HUES64 (cell line): ENCODE measurements at regions not wholly inside any gene's neighbourhood (a gene's known extent, or its start where the extent isn't known, plus 50 kb on each side); places are given as distances from the start of the nearest gene placed in this dataset.
"Not testable (repeated sequence)": the region's sequence is repeated elsewhere in the genome, so short reads cannot be mapped to it uniquely, and the experiment has no call there.

Experiments
- H3K27ac ChIP-seq: 2 replicates; pipeline ENCODE4 v1.7.0; 2013; ENCODE audit warnings: low read depth, low read length, inconsistent platforms
- H3K27me3 ChIP-seq: 2 replicates; pipeline ENCODE4 v1.6.1; 2013; ENCODE audit warnings: mild to moderate bottlenecking, low read length; ENCODE audit not compliant: insufficient read depth
- H3K36me3 ChIP-seq: 2 replicates; pipeline ENCODE4 v1.6.1; 2013; ENCODE audit warnings: mild to moderate bottlenecking, low read length; ENCODE audit not compliant: insufficient read depth
- H3K4me1 ChIP-seq: 2 replicates; pipeline ENCODE4 v1.6.1; 2013; ENCODE audit warnings: mild to moderate bottlenecking, low read length, moderate library complexity; ENCODE audit not compliant: insufficient read depth
- H3K4me3 ChIP-seq: 2 replicates; pipeline ENCODE4 v1.5.1; 2013; ENCODE audit warnings: mild to moderate bottlenecking, low read length, moderate library complexity
- H3K9ac ChIP-seq: 2 replicates; pipeline ENCODE4 v1.6.1; 2013; ENCODE audit warnings: mild to moderate bottlenecking, low read depth, low read length
- H3K9me3 ChIP-seq: 2 replicates; pipeline ENCODE4 v1.6.1; 2013; ENCODE audit warnings: low read depth, low read length; ENCODE audit not compliant: insufficient read depth
- WGBS: fragments of 150-250, 120-280 bp; methylation state at CpG from one replicate; pipeline ENCODE4 v1.1.7; 2013; ENCODE audit warnings: missing lambda C conversion rate; 5-methylcytosine and 5-hydroxymethylcytosine counted together

DNA sequence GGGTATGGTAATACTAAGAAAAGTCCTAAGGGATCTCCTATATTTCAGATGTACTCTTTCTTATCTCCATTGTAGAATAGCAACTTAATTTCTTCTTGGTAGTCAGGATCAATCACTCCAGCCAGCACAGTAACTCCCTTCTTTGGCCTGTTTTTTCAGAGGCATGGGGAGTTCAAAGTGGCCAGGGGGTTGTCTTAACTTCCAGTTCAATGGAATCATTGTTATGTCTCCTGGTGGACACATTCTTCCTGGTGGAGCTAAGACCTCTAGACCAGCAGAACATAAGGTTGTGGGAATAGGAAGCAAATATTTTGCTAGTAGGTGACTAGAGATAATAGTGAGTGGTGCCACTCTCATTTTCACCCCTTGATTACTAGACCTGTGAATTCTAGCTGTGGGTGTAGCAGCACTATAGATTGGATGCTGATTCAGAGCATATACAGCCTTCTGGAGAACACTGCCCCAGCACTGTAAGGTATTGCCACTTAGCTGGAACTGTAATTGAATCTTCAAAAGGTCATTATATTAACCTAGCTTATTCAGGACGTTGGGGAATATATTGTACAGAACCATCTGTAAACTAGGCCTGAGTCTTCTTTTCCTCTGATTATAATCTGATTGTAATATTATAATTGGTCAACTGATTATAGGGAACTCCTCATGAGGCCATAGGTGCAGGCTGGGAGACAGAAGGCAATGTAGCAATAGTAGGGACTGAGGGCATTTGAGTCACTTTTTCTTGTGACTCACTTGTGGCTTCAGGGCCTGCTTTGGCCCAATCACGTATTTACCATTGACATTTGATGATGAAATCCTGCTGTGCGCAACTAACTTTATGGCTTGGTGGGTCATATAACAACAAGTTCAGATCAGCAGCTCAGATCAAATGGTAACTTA is 60.2 kb upstream of the ATP2B1 start:
- Histone ChIP-seq H3K4me1 (no peaks in the 10 kb centered on the region), H3K9ac (no peak overlapping the region), H3K9me3 (no peaks in the 10 kb centered on the region), H3K36me3 (no peaks in the 10 kb centered on the region), H3K4me3 (no peak overlapping the region), H3K27me3 (no peaks in the 10 kb centered on the region), H3K27ac (no peak overlapping the region)
- WGBS = 95% methylated on average over 3 of the region's 3 CpGs

GRCh38 chr12:89765959-89766824 is 57.6 kb upstream of the ATP2B1 start:
- no peak overlapping the region for H3K9ac ChIP-seq
- no peaks in the 10 kb centered on the region for H3K9me3 ChIP-seq
- no peaks in the 10 kb centered on the region for H3K27me3 ChIP-seq
- no peaks in the 10 kb centered on the region for H3K36me3 ChIP-seq
- H3K4me3 ChIP-seq = no peak overlapping the region
- no peaks in the 10 kb centered on the region for H3K4me1 ChIP-seq
- WGBS = 94% methylated on average over 1 of the region's 3 CpGs
- H3K27ac ChIP-seq = no peak overlapping the region

DNA sequence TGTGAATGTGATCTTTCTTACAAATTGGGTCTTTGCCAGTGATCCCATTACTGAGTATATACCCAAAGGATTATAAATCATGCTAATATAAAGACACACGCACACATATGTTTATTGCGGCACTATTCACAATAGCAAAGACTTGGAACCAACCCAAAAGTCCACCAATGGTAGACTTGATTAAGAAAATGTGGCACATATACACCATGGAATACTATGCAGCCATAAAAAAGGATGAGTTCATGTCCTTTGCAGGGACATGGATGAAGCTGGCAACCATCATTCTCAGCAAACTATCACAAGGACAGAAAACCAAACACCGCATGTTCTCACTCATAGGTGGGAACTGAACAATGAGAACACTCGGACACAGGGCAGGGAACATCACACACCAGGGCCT is 55.5 kb upstream of the ATP2B1 start:
- H3K9me3 ChIP-seq, H3K9ac ChIP-seq, H3K27me3 ChIP-seq, H3K4me3 ChIP-seq, H3K36me3 ChIP-seq, H3K4me1 ChIP-seq, H3K27ac ChIP-seq: not testable (repeated sequence)
- WGBS = 89% methylated on average over 4 of the region's 4 CpGs

GRCh38 chr12:89762498-89763170 is 54.0 kb upstream of the ATP2B1 start:
- H3K4me3 ChIP-seq = no peak overlapping the region
- 100% methylated on average over 4 of the region's 4 CpGs for WGBS
- no peaks in the 10 kb centered on the region for H3K27me3 ChIP-seq
- no peaks in the 10 kb centered on the region for H3K4me1 ChIP-seq
- H3K9me3 ChIP-seq = no peaks in the 10 kb centered on the region
- no peak overlapping the region for H3K9ac ChIP-seq
- no peak overlapping the region for H3K27ac ChIP-seq
- no peaks in the 10 kb centered on the region for H3K36me3 ChIP-seq

DNA sequence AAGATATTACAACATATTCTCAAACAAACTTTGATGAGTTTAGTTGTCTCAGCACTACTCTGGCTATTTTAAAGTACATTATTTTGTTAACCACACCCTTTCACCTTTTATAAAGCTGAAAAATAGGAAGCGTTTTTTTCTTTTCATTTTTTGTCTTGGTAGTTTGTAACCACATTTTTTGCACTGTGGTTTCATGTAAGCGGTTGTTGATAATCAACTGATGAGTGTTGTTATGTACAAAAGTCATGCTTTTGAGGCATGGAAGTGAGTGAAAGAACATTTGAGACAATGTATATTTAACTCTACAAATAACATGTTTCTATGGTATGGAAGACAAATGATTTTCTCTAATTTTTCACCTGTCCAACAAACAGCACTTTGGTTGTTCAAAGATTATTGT is 52.1 kb upstream of the ATP2B1 start:
- WGBS = 92% methylated on average over 2 of the region's 2 CpGs
- Histone ChIP-seq H3K9me3 (no peaks in the 10 kb centered on the region), H3K27ac (no peak overlapping the region), H3K36me3 (no peaks in the 10 kb centered on the region), H3K4me3 (no peak overlapping the region), H3K4me1 (no peaks in the 10 kb centered on the region), H3K27me3 (no peaks in the 10 kb centered on the region), H3K9ac (no peak overlapping the region)
